ENCODE measurements at regions not wholly inside any gene's neighbourhood (a gene's known extent, or its start where the extent isn't known, plus 50 kb on each side); places are given as distances from the start of the nearest gene placed in this dataset.
A peak's percentile ranks its signal among the peaks of the same experiment; 100 is the strongest.

DNA sequence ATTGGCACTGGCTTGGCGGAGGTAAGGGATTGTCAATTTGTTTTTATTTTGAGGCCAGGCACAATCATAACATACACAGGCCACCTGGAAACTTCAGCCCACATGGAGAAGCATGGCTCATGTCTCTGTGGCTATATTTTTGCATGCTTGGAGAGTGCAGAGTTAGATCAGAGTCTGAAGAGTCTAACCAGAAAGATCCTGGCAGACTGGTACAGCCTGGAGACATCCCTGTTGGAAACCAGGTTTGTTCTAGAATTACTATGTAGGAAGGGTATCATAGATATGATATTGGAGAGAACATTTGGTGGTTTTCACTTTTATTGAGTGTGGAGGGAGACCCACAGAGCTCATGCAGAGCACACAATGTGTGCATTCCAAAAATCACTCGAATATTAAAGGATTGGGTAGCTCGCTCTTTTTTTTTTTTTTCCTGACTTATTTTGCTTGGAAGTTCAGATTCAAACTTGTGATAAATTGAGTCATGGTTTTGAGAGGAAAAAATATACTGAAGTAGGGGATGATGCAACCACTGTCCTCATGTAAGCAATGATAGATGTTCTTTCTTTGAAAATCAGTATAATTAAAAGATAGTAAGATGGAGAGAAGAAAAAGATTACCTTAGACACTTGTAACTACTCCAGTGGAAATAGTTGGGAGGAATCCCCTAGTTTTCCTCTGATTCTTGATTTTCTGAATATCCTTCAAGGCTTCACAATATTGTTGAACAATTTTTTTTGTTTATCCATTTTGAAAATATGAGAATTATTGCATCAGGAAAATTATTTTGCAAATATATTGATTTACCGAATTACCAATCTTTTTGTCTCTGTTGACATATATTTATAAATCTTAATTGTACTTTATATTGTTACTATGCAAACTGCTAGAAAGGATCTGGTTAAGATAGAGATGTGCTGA, 185.7 kb upstream of the ZEB2 start:
- H3K27ac ChIP-seq = no peak overlapping the region
- intact Hi-C loops (cut with DNase I) = no loop called here
- H3K4me3 ChIP-seq = no peak overlapping the region
- no peak for ATAC-seq
- H3K27me3 ChIP-seq = no peaks in the 10 kb centered on the region
- no peak for TF ChIP-seq CTCF (IDR thresholded peaks at IDR 0.05)
- no peak for DNase-seq
- no peaks in the 10 kb centered on the region for H3K4me1 ChIP-seq
- no peaks in the 10 kb centered on the region for H3K36me3 ChIP-seq
- no peaks in the 10 kb centered on the region for H3K9me3 ChIP-seq

DNA sequence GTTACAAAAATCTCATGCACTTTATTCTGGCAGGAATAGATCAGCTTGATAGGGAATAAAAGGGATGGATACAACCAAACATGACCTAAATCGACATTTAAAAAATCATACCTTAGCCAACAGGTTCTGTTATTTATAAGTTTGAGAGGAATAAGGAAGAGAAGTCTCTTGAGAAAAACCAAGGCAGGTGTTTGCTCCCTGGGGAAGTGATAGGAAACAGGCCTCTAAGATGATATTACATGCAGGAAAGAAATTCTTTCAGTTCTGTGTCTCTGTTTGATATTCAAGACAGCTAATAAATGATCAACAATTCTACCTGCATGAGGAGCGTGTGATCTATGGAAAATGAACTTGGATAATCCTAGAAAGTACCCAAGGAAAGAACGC, 184.8 kb upstream of the ZEB2 start:
- no peak for ATAC-seq
- intact Hi-C loops (cut with DNase I) = no loop called here
- Histone ChIP-seq H3K27me3 (no peaks in the 10 kb centered on the region), H3K4me1 (no peaks in the 10 kb centered on the region), H3K4me3 (no peak overlapping the region), H3K9me3 (no peaks in the 10 kb centered on the region), H3K36me3 (no peaks in the 10 kb centered on the region), H3K27ac (no peak overlapping the region)
- no peak for TF ChIP-seq CTCF (IDR thresholded peaks at IDR 0.05)
- no peak for DNase-seq

GRCh38 chr2:144703852-144704708, 184.2 kb upstream of the ZEB2 start:
- Histone ChIP-seq H3K4me1 (no peaks in the 10 kb centered on the region), H3K36me3 (no peaks in the 10 kb centered on the region), H3K9me3 (no peaks in the 10 kb centered on the region), H3K4me3 (no peak overlapping the region), H3K27me3 (no peaks in the 10 kb centered on the region), H3K27ac (no peak overlapping the region)
- intact Hi-C loops (cut with DNase I) = no loop called here
- TF ChIP-seq CTCF (IDR thresholded peaks at IDR 0.05) = no peak
- peak; percentile 76 for ATAC-seq
- DNase-seq = no peak

- peak overlapping the region; percentile 59 for H3K27ac ChIP-seq
- peak; percentile 91 for ATAC-seq
- intact Hi-C loops (cut with DNase I) = no loop called here
These were observed 182.1 kb upstream of the ZEB2 start for GRCh38 chr2:144702051-144702450.

DNA sequence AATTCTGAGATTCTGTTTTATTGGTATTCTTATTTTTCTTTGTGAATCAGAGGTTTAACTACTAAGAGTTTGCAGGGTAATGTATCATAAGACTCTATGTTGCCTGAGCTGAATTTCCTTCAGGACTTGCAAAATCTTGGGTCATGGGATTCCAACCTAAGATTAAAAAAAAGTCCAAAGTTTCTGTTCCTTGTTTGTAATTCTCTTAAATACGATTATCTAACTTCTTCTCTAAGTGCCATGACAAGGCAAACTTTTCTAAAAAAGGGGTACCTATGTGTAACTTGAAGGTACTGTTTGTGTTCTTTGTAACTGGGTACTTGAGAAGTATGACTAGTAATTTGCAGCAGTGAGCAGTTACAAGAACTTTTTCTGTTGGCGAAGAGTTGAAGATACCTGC, 181.3 kb upstream of the ZEB2 start:
- DNase-seq = no peak
- Histone ChIP-seq H3K9me3 (no peaks in the 10 kb centered on the region), H3K36me3 (no peaks in the 10 kb centered on the region), H3K4me3 (no peak overlapping the region), H3K4me1 (no peaks in the 10 kb centered on the region), H3K27me3 (no peaks in the 10 kb centered on the region), H3K27ac (peak overlapping the region; percentile 59)
- TF ChIP-seq CTCF (IDR thresholded peaks at IDR 0.05) = no peak
- intact Hi-C loops (cut with DNase I) = no loop called here
- peak; percentile 29 for ATAC-seq

More at GRCh38 chr2:144702051-144702450, 182.1 kb upstream of the ZEB2 start:
- DNase-seq = no peak
- TF ChIP-seq CTCF (IDR thresholded peaks at IDR 0.05) = no peak
- no peaks in the 10 kb centered on the region for H3K27me3 ChIP-seq
- H3K4me3 ChIP-seq = no peak overlapping the region
- H3K4me1 ChIP-seq = no peaks in the 10 kb centered on the region
- no peaks in the 10 kb centered on the region for H3K36me3 ChIP-seq
- no peaks in the 10 kb centered on the region for H3K9me3 ChIP-seq
